GM04503 (cell line): ENCODE measurements at regions not wholly inside any gene's neighbourhood (a gene's known extent, or its start where the extent isn't known, plus 50 kb on each side); places are given as distances from the start of the nearest gene placed in this dataset.
"Not testable (repeated sequence)": the region's sequence is repeated elsewhere in the genome, so short reads cannot be mapped to it uniquely, and the experiment has no call there.

Experiments
- DNase-seq: peaks from one replicate; pipeline ENCODE4 v3.0.0-alpha.2; 2012; ENCODE audit warnings: low read depth

DNA sequence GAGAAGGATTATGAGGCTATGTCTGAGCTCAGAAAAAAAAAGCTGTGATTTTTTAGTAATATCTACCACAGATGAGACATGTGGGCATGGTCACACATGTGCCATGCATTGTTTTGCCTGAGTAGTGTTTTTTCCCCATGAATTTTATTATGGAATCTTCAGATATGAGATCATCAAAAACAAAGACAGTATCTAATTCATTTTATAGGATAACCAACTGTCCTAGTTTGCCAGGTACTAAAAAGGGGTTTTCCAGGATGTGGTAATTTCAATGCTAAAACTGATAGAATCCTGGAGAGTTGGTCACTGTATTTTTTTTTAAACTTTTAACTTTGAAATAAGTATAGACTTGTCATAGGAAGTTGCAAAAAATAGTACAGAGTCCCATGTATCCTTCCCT, 127.4 kb upstream of the MAP3K7 start:
- no peak for DNase-seq

DNA sequence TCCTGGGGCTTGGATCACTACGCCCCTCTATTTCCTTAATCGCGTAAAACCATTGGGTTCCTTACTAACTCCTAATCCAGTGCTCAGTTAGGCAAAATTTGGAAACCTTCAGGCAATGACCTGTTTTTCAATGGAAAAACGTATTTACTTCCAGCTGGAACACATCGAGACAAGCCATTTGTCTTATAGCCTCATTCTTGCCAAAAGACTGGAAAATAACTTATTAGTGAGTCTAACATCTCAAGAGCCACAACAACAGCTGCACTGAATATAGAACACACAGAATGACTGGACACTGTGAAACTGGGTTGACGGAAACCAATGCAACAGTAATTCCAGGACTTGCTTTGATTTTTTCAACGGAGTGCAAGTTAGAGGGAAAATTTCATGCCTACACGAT, 125.2 kb upstream of the MAP3K7 start:
- no peak for DNase-seq

DNA sequence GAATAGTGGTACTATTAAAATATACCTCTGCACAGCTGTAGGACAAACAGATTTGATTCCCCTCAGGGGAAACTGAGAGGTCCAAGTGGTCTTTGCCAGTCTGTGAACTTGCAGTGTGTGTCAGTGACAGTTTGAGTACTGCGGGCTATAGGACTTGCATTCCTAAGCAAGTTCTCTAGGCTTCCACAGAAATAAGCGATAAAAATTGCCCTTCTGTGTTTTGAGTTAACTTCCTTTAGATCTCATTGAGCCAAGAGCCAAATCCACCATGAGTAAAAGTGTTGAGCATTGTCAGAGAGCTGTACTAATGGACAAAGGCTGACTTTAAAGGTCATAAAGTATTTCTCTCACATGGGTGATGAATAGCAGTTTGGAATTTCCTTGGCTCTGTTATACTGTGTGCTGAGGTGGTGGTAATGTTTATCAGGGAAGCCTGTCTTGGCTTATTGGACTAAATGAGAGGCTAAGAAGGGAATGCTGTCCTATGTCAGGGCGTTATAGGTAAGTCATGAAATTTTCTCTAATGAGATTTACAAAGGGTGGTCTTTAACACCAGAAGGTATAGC, 122.6 kb upstream of the MAP3K7 start:
- no peak for DNase-seq

DNA sequence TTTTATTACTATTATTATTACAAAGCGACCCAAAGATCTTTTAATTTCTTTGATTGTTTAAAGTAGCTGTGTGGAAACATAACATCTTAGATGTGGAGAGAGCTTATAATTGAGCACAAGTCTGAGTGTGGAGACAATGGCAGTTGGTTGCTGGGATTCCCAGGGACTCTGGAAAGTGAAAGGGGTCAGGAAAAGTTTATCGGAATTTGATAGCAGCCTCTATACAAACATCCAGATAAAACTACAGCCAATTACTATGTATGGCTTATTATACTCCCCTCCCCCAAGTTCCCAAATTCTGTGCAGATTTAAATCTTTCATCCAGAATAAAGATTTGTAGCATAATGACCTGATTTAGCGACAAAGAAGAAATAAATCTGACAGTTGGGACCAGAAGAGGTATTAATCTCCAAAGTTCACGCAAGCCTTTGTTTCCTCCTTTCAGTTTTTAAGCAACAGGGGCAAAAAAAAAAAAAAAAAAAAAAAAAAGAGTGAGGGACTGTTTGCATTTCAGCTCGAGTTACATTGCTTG, 121.4 kb upstream of the MAP3K7 start:
- no peak for DNase-seq

DNA sequence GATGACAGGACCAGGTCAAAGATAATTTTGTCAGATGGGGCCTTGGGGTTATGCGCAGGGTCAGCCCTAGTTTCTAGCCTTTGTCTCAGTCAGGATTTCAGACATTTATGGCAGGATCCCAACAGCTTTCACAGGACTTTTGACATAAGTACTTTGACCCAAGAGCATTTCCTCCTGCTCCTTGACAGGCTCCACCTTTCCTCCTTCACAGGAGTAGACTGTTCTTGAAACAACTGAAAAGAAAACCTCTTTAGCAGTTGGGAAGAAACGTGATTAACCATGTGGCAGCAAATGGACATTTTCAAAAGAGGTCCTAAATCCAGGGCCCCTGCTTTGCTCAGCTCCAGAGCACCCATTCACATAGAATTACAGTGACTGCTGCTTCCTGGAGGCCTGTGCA, 120.4 kb upstream of the MAP3K7 start:
- no peak for DNase-seq

DNA sequence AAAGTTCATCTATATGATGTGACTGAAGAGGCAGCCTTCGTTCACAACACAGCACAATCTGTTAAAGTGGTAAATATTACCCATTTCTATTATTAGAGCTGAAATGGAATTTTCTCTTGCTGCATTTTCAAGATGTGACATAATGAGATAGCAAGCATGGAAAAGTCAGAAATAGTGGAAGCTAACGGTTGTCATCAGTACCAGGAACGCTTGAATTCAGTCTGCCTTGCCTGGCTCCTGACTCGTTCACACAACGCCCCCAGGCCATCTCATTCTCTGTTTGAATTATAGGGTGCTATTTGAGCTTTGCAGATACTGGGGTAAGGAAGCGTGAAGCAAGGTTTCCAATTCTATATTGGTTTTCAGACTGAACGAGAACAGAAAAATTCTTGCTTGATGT, 116.5 kb upstream of the MAP3K7 start:
- DNase-seq, result no peak

DNA sequence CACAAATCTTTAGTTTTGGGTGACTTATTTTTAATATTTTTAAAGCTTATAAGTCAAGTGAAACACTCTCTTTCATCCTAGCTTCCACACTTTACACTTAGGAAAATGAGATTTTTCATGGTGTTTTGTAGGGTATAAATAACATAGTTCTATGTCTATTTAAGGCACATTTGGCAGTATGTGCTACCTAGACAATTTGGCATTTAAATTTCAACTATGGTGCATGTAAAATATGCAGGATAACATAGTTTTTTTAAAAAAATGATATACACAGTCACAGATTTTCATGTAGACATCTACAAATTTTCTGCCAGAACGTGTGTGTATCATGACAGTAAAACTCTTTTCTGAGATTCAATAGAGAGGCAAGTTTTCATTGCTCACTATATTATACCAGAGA, 115.1 kb upstream of the MAP3K7 start:
- DNase-seq, result no peak

DNA sequence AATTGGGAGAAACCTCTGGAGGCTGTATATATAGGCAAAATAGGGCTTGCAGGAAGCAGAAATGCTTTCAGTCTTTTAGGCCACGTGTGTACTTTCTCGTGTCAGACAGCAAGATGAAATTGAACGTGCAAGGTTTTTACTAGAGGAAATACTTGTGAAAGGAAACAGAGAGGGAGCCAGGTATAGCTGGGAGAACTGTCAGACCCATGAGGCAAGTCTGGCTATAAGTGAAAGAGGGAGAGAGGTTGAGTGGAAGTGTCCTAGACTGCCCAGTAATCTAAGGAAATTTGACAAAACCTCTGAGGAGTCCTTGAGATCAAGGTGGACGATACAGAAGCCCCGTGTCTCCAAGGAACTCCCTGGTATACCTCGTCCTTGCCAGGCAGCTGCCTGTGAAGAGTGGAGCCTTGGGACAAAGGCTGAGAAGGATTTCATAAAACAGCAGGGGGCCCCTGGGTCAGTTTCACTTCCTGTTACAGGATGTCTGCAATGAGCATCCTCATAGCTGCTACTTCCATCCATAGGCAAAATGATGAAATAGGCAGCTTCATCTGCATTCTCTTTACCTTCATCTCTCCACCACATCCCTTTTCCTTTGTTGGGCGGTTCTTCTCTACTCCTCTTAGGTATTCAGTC, 114.4 kb upstream of the MAP3K7 start:
- no peak for DNase-seq

DNA sequence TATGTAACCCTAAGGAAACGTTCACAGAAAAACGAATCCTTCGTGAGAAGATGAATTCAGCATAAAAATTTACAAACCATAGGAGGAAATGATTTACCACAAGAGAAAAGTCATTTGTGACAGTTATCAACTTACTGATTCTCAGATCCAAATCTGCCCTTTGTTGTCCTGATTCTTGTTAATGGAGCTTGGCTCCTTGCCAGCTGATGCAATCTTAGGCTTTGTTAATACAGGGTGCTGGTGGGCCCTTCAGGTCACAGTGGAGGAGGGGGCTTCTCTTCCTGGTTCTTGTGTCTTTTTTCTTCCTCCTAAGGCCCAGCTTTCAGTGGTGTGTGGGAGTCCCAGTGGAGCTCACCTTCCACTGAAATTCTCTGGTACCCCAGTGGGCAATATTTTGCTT, 108.4 kb upstream of the MAP3K7 start:
- DNase-seq, result no peak

DNA sequence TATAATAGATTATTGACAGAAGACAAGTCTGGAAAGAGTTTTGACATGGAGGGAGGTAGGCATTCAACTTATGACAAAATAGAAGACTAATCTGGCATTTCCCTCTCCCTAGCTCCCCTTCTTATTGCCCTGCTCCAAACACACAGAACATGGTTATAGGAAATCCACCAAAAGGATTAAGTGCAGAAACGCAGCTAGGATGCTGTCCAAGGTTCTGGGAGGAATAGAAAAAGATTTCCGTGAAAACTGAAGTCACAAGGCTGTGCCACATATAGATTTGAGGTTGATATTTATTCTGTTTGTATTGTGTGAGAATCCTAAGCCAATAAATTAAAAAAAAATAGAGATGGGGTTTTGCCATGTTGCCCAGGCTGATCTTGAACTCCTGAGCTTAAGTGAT, 107.9 kb upstream of the MAP3K7 start:
- no peak for DNase-seq

DNA sequence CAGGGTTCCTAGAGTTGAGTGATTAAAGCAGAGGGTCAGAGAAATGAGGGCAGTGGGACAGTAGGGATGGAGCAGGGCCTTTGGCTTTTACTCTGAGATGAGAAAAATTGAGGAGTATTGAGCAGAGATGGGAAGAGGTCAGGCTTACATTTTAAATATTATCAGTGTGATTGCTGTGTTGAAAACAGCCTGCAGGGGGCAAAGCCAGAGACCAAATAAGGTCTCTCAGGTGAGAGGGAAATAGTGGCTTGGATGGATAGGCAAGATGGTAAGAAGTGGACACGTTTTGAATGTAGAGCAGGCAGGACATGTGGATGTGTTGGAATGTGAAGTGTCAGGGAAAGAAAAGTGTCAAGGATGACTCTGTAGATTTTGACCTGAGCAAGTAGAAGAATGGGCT, 105.0 kb upstream of the MAP3K7 start:
- no peak for DNase-seq

DNA sequence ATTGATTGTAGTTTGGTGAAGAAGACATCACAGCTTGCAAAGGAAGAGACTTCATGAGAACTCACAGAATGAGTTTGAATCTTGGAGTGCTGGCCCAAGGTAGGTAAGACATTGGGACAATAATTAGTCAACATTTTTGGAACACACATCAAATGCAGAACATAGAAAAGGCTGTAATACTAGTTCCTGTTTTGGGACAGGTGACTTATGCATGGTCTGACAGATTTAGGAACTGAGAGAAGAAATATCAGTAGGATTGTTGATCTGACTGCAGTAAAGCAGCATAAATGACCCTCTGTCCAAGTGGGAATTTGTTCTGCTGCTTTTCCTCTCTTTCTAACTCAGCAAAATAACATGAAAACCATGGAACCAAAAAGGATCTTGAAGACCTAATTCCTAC, 102.3 kb upstream of the MAP3K7 start:
- no peak for DNase-seq

DNA sequence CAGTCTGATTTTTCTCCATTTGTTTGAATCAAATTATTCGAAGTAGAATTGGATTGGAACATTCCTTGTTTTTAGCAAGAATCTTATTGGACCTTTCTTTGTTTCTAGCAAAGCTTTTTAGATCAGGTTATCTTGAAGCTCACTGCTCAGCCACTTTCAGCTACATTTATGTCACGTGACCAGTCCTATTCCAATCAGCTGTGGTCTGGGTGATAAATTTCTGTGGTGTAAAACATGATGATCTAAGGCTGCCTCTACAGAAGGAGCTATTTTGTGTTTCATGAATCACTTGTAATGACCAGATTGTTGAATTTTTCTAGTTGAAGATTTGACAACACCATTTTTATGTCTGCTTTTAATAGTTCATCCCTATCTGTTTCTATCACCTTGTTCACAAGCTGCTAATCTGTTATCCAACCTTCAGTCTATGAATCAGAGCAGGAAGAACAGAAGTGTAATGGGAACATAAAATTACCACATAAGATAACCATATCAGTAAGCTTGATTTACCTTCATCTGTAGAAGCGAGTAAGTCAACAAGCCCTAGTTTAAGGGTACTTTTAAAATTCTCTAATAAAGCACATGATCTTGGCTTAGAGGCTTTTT, 101.0 kb upstream of the MAP3K7 start:
- no peak for DNase-seq

DNA sequence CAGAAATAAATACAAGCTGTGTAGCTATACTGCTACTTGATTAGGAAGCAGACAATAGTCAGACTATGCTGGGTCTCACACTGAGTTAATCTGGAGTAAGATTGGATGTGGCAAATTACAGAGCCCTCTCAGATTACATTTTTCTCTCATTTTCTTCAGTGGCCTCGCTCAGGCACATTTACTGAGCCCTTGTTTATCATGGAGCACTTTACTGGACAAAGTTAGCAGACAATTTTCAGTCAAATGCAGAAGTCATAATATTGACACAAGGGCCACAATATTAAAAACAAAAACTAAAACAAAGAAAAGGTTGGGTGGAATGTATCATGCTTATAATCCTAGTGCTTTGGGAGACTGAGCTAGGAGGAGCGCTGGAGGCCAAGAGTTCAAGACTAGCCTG, 95.0 kb upstream of the MAP3K7 start:
- DNase-seq, result no peak

DNA sequence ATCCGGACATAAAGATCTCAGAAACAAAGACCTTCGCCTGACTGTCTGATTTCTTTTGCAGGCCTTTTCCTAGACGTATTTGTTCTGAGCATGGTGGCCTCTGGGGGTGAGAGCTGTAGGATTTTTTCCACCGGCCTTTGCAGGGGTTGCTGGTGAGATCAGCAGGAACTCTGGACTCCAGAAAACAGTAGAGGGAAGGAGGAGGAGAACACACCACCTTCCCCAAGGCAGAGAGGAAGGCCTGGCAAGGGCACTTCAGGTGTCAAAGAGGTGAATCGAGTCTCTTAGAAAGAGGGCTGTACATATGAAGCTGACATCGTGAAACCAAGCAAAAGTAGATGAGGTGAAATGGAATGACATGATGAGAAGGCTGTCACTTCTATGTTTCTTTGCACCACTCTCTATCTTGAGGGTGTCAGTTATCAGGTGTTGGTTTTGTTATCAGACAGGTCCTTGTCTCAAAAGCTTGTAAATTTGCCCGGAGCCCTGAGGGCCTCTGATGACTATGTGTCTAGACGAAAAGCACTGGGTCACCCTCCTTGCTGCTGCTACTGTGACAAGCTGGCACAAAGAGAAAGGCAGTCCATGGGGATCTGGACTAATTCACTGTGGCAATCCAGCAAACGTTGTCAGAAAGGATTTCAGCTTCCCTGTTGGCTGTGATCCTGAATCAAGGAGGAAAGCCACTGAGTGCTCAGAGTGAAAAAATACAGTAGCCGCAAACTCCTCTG, 91.3 kb upstream of the MAP3K7 start:
- DNase-seq, result no peak

DNA sequence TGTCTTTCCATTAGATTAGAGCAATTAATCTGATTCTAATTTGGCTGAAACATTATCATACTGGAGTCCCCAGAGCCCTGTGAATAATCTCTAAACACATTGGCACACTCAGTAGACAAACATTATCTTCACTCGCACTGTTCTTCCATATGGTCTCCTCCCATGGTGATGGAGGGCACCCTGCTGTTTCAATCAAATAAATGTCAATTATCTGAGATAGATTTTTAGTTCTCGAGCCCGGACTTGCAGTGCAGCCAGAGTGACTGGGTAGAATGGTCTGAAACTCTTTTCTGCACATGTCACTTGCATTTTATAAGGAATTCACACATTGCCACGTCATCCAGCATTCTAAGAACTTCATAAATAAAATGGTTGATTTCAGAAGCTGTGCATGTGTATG, 90.6 kb upstream of the MAP3K7 start:
- no peak for DNase-seq

DNA sequence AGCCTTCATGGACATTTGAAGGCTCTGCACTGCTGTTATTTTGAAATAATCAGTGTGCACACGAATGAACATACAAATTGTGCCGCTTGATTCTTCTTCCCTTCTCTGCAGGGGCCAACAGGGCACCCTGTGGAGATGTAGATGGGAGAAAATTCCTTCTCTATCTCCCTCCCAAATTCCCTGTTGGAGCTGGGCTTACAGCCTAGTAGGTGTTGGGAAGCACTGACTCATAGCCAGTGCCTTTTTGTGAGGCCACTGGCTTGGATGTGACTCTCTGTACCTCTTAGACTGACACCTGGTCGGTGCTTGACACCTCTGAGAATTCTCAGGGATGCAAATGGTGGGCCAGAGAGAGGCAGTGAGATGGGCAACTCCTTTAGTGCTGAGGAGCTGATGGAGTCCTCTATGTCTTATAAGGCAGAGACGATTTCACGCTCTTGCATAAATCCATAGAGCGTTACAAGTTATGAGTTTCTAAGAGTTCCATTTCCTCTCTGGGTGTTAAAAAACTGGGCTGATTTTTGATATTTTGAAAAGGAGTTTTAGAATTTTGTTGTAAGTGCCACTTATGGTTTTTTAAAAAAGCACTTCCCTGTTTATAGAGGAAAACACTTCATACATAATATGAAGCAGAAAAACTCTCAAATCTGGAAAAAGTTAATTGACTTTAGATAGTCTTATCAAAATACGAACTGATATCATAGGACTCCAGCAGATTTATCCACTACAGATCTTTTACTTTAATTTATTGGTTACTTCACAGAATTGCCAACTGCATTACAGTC, 89.8 kb upstream of the MAP3K7 start:
- no peak for DNase-seq

DNA sequence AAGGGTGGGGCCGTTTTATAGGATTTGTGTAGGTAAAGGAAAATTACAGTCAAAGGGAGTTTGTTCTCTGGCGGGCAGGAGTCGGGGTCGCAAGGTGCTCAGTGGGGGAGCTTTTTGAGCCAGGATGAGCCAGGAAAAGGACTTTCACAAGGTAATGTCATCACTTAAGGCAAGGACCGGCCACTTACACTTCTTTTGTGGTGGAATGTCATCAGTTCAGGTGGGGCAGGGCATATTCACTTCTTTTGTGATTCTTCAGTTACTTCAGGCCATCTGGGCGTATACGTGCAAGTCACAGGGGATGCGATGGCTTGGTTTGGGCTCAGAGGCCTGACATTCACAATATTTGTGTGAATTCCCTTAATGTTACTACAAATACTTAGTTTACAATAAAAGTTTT, 88.2 kb upstream of the MAP3K7 start:
- not testable (repeated sequence) for DNase-seq

DNA sequence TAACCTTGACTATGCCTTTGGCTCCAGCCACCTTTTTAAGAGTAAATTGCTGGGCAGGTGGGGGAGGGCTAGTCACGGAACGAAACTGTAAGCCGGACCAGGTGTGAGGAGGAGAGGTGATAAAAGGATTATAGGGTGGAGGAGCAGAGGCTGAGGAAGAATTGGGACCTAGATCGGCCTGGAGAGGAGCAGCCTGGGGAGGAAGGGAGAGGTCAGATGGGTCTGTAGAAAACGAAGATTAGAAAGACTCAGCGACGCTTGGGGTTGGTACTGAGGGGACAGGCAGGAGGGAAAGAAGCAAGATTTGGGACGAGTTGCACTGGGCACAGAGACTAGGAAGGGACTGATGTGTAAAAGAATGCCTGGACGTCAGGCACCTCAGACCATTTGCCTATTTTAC, 87.2 kb upstream of the MAP3K7 start:
- DNase-seq, result not testable (repeated sequence)

DNA sequence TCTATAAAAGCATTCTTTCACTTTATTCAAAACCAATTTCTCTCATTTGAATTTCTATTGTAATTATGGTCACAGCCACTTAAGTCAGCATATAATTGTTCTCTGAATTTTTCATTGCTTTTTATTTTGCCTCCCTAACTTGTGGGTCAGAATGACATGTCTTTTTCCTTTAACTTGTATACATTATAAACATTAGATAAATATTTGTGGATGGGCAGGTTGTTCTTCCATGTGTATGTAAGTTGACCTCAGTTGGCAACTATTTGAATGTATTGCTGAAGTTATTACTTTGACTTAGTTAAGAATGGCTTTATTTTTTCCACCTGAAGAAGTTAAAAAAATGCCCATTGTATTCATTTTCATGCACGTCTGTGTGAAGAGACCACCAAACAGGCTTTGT, 83.0 kb upstream of the MAP3K7 start:
- no peak for DNase-seq

DNA sequence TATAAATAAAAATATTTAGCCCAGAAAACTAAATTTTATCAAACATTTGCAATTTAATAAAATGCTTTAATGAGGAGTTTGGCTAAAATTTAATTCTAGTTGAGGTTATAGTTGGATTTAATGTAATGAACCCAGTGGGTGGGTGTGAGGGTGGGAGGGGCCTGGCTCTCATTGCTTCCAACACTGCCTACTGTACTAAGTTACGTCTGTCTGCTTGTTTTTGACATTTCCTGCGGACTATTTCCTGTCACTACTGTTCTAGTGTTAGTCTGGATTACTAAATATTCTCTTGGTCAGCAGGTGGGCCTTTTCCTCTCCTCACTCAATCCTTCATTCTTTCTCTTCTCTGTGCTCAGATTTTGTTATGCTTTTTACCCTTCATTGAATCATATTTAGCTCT, 82.5 kb upstream of the MAP3K7 start:
- no peak for DNase-seq

DNA sequence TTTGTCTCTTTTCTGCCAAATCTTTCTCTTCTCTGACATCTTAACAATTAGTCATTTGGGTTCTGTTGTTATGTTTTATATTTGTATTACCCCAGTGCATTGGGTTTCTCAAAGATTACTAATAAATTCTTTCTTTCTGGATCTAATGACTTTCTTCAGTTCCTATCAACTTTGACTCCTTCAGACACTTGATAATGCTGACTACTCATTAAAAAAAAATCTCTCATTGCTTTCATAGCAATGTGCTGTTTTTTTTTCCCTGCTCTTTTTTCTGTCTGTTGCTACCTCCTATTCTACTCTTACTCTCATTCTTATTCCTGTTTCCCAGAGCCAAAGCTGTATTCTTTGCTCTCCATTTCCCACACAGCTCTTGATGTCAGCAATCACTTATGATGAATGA, 81.3 kb upstream of the MAP3K7 start:
- no peak for DNase-seq
